GM19438 (cell line): ENCODE measurements at regions not wholly inside any gene's neighbourhood (a gene's known extent, or its start where the extent isn't known, plus 50 kb on each side); places are given as distances from the start of the nearest gene placed in this dataset.
"Not testable (repeated sequence)": the region's sequence is repeated elsewhere in the genome, so short reads cannot be mapped to it uniquely, and the experiment has no call there.

ENCODE experiments used
- ATAC-seq: cut with Tn5 transposase; IDR thresholded peaks from one replicate; pipeline ENCODE4 v1.9.1; 2021; ENCODE audit warnings: low read depth; ENCODE audit not compliant: unreplicated experiment

GRCh38 chr7:13724191-13724976 lies 265.1 kb downstream of the ETV1 start:
- ATAC-seq: no peak

- no peak for ATAC-seq
Measured at GRCh38 chr7:13724977-13725566, 264.4 kb downstream of the ETV1 start.

- ATAC-seq: no peak
Measured at GRCh38 chr7:13725591-13725990, 263.9 kb downstream of the ETV1 start.

- no peak for ATAC-seq
Measured at GRCh38 chr7:13727279-13727678, 262.2 kb downstream of the ETV1 start.

- ATAC-seq: no peak
Measured at GRCh38 chr7:13727751-13728150, 261.7 kb downstream of the ETV1 start.

- ATAC-seq: not testable (repeated sequence)
Measured at GRCh38 chr7:13728430-13728829, 261.0 kb downstream of the ETV1 start.

GRCh38 chr7:13731643-13732042 lies 257.8 kb downstream of the ETV1 start:
- ATAC-seq: no peak

GRCh38 chr7:13737563-13737962 lies 251.9 kb downstream of the ETV1 start:
- no peak for ATAC-seq

- no peak for ATAC-seq
Measured at GRCh38 chr7:13742126-13742525, 247.3 kb downstream of the ETV1 start.

- no peak for ATAC-seq
Measured at GRCh38 chr7:13742811-13743210, 246.7 kb downstream of the ETV1 start.

- no peak for ATAC-seq
Measured at GRCh38 chr7:13743226-13743625, 246.2 kb downstream of the ETV1 start.

GRCh38 chr7:13745530-13745929 lies 243.9 kb downstream of the ETV1 start:
- no peak for ATAC-seq

GRCh38 chr7:13748998-13749397 lies 240.5 kb downstream of the ETV1 start:
- ATAC-seq: no peak

- ATAC-seq: no peak
Measured at GRCh38 chr7:13749636-13750035, 239.8 kb downstream of the ETV1 start.

GRCh38 chr7:13751766-13752165 lies 237.7 kb downstream of the ETV1 start:
- ATAC-seq: no peak

- ATAC-seq: no peak
Measured at GRCh38 chr7:13757841-13758240, 231.6 kb downstream of the ETV1 start.

GRCh38 chr7:13765853-13766252 lies 223.6 kb downstream of the ETV1 start:
- not testable (repeated sequence) for ATAC-seq

- no peak for ATAC-seq
Measured at GRCh38 chr7:13770305-13770704, 219.2 kb downstream of the ETV1 start.

- ATAC-seq: no peak
Measured at GRCh38 chr7:13774976-13775375, 214.5 kb downstream of the ETV1 start.

- no peak for ATAC-seq
Measured at GRCh38 chr7:13777242-13777641, 212.2 kb downstream of the ETV1 start.

- no peak for ATAC-seq
Measured at GRCh38 chr7:13778967-13779366, 210.5 kb downstream of the ETV1 start.

GRCh38 chr7:13790611-13791010 lies 198.9 kb downstream of the ETV1 start:
- no peak for ATAC-seq
